ENCODE measurements at regions not wholly inside any gene's neighbourhood (a gene's known extent, or its start where the extent isn't known, plus 50 kb on each side); places are given as distances from the start of the nearest gene placed in this dataset.

- TF ChIP-seq EP300 (IDR thresholded peaks at IDR 0.05; ENCODE audit: borderline replicate concordance) (no peak), ZBTB7A (IDR thresholded peaks at IDR 0.05; ENCODE audit: low read depth) (no peak), REST (IDR thresholded peaks at IDR 0.05; ENCODE audit: low read depth) (no peak), FOXM1 (IDR thresholded peaks at IDR 0.05; ENCODE audit: borderline replicate concordance, low read depth) (no peak), TAF1 (IDR thresholded peaks at IDR 0.05; ENCODE audit: low read depth) (no peak), CEBPB (IDR thresholded peaks at IDR 0.05) (no peak), TCF12 (IDR thresholded peaks at IDR 0.05; ENCODE audit: low read depth) (no peak), YY1 (IDR thresholded peaks at IDR 0.05; ENCODE audit: low read depth) (no peak), NFIC (IDR thresholded peaks at IDR 0.05) (no peak), USF1 (IDR thresholded peaks at IDR 0.05) (no peak), CREB1 (IDR thresholded peaks at IDR 0.05; ENCODE audit: low read depth) (no peak)
Observed at GRCh38 chr3:181362378-181362777, 349.3 kb upstream of the SOX2 start.
